HG02970 (cell line): ENCODE measurements at regions not wholly inside any gene's neighbourhood (a gene's known extent, or its start where the extent isn't known, plus 50 kb on each side); places are given as distances from the start of the nearest gene placed in this dataset.
"Not testable (repeated sequence)": the region's sequence is repeated elsewhere in the genome, so short reads cannot be mapped to it uniquely, and the experiment has no call there.

ENCODE experiments used
- ATAC-seq: cut with Tn5 transposase; IDR thresholded peaks from one replicate; pipeline ENCODE4 v1.9.1; 2021; ENCODE audit warnings: mild to moderate bottlenecking, moderate library complexity, moderate number of reproducible peaks; ENCODE audit not compliant: unreplicated experiment, low FRiP score

DNA sequence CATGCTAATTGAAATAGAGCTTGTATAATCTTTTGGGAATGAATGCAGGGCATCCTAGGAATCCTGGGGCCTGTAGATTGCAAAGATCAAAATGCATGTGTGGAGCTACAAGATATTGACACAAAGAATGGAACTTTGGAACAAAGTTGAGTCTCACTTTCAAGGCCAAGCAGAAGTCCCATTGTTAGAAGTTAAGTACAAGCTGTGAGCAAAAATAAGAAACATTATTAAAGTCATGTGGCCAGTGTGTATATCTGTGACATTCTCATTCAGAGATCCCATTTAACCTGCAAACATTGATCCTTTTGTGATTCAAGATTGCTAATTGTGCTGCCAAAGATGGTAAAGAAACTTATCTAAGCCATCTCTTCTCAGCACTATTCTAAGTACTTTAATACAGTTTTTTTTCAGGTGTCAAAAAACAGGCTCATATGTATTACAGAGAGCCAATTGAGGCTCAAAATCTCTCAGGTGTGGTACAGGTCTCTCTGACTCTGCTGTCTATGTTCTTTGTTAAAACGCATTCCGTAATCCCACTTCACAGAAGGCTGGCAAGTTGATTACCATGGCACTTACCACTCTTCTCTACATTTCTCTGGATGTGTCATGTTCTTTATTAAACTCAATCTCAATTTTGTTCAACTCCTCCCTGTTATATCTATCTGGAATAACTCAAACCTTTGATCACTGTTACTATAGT lies 704.4 kb upstream of the NEGR1 start:
- ATAC-seq, result no peak

DNA sequence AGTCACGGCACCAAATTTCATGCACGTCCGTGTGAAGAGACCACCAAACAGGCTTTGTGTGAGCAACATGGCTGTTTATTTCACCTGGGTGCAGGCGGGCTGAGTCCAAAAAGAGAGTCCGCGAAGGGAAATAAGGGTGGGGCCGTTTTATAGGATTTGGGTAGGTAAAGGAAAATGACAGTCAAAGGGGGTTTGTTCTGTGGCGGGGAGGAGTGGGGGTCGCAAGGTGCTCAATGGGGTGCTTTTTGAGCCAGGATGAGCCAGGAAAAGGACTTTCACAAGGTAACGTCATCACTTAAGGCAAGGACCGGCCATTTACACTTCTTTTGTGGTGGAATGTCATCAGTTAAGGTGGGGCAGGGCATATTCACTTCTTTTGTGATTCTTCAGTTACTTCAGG lies 702.7 kb upstream of the NEGR1 start:
- not testable (repeated sequence) for ATAC-seq

DNA sequence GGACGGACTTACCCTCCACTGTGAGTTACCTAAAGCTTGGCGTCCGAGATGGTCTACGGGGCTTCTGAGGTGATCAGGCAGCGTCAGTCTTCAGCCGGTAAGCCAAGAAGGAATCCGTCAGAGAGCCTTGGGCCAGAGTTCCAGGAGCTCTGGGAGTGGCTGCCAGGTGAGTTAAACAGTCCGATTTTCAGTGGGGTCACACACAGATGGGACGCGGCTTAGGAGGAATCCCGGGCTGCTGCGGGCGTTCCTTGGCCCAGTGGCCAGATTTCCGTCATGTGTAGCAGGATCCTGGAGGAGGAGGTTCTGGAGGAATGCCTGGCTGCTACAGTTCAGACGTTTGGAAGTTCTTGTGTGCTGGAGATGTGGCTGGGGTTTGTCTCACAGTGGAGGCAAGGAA lies 700.7 kb upstream of the NEGR1 start:
- ATAC-seq, result not testable (repeated sequence)

DNA sequence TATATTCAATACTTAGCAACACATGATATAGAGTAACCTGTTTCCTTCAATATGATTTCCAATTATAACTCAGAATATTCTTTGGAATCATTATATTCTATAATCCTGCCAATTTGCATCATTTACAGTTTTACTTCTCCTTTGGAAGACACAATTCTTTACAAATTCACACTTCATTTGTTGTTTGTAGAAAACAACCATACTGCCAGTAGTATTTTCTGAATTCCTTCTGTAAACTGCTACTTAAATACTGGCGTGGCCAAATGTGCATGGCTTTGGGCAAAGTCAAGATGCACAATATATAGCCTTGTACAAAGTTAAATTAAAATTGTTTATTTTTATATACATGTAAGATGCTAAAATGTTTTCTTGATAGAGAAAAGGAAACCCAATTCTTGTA lies 687.1 kb upstream of the NEGR1 start:
- no peak for ATAC-seq

DNA sequence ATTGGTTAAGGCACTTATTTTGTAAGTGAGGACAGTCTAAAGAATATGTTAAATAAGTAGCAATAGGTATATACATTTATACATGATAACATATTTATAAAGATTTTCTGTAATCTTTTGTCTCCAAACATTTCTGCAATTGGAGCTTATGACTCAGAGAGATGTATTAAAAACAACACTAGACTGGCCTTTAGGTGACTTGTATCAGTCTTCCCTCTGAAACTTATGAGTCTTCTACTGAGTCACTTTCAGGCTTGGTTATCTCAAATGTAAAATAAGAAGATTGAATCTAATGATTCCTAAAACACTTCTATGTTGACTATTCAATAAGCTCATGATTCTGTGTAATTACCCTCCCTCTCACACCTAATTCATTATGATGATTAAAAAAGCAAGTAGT lies 672.6 kb upstream of the NEGR1 start:
- no peak for ATAC-seq

DNA sequence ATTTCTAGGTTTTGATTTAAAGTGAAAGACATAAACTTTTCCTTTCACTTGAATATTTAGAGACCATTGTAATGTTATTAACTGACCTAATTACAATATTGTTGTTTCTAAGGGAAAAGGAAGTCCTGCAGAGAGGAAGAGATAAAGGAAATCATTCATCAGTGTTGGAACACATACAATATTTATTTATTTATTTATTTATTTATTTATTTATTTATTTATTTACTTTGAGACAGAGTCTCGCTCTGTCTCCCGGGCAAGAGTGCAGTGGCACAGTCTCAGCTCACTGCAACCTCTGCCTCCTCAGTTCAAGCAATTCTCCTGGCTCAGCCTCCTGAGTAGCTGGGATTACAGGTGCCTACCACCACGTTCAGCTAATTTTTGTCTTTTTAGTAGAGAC lies 668.6 kb upstream of the NEGR1 start:
- ATAC-seq, result not testable (repeated sequence)

DNA sequence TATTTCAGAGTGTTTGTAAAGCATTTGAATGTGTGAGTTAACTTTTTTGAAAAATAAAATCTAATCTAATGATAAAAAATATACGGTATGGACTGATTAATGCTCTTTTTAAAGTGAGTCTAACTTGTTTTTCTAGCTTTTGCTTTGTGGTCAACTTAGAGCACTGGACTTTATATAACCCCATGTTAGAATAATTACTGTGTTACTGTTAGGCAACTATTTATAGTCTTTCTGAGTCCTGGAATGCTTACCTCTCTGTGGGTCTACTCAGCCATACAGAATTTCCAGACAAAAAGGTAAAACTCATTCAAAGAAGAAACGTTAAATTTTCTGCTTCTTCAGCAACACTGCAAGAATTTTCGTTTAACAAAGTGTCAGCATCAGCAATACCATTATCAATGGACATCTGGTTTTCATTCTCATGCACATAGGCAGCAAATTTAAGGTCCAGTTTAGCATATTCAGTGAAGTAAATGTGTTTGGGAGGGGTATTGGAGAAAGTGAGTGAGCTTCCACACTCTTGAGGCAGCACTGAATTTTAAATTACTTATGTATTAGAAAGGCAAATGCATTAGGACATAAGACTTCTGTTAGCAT lies 664.7 kb upstream of the NEGR1 start:
- no peak for ATAC-seq

DNA sequence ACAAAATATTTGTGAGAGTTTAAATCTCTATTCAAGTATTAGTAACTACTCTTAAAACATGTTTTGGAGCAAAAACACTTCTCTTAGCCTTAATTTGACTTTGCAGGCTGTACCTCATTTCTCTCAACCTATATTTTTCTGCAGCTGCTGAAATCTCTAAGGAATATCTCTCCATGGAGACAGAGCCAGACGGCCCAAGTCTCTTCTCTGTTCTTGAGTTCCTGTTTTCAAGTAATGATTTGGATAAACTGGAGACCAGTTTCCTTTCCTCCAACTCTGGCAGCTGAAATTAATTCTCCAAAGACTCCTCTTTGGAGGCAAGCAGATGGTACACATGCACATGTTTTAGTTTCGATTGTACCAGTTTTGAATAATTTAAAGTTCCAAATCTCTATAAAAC lies 659.7 kb upstream of the NEGR1 start:
- ATAC-seq, result no peak

DNA sequence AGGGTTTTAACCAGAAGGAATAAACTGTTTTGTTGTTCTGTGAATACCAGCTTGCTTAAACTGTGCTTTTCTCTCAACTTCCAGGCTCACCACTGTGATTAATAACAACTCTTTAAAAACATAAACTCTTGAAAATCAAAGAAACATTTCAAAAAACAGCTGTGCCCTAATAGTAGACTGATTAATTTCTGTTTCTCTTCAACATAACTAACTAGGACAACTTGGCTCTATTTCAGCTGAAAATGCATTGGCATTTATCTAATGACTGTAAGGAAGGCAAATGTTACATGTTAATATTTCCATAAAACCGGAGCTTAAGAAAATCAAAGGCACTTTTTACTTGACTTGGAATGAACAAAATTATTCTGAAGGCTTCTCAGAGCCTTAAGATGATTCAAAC lies 656.1 kb upstream of the NEGR1 start:
- no peak for ATAC-seq

DNA sequence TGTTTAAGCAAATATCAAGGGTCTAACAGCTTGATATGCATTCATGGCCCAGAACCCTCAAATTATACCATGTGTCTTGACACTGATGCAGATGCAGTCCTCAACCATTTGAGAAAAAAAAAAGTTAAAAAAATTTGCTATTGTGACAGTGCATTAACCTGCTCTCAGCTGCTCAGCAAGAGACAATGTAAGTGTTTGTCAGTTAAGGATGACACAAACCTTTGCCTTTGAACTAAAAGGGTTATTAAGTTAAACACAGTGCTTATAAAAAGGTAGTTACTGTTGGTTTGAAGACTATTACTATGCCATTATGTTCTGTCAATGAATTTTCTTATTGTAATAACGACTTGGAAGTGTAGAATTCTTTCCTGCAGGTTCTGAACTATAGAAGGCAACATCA lies 655.6 kb upstream of the NEGR1 start:
- ATAC-seq, result no peak

DNA sequence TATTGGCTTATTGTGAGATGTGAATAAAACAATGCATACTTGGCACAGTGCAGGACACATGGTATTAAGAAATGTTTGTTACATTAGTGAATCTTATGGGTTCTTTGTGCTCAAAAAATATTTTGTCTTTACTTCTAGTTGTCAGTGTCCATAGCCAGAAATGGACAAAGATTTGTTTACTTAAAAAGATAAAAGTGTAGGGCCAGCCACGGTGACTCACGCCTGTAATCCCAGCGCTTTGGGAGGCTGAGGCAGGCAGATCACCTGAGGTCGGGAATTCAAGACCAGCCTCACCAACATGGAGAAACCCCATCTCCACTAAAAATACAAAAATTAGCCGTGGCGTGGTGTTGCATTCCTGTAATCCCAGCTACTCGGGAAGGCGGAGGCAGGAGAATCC lies 654.6 kb upstream of the NEGR1 start:
- no peak for ATAC-seq

DNA sequence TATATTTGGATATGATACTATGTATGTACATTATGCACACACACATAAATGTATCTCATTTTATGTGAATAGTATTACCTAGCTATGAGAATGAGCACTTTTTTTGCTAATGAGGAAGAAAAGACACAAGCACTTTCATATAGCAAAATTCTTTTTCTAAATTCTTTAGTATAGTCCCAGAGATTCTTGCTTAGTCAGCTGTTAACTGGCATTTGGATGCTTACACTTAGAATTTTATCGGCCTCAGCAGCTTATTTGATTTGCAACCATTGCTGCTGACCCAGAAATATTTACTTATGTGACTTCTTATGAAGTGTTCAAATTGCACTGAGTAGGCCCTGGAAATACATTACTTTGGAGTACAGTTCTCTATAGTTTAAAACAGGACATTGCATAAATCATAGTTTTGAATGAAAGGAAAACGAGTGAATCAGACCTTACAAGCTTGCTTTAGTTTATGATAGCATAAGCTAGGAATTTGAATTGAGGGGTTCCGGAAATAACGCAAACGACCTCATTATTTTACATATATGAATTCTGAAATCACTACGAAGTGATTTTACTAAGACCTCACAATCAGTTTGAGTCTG lies 653.9 kb upstream of the NEGR1 start:
- ATAC-seq, result no peak

DNA sequence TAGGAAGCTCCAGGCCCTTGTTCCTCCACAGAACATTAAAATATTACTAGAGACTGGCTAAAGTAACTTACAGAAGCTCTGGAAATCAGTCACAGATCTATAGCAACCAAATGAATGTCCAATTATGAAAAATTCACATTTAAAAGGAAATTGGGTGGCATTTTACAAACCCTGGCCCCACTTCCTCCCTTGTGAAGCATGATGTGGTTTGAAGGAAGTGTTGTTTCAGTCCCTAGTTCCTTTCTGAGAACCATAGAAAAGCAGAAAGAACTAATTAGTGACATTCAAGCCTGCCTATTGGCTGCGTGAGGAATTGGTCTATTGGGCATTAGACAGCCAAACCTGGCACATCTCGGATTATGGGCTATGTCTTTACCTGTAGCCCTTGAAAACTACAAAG lies 649.7 kb upstream of the NEGR1 start:
- no peak for ATAC-seq

DNA sequence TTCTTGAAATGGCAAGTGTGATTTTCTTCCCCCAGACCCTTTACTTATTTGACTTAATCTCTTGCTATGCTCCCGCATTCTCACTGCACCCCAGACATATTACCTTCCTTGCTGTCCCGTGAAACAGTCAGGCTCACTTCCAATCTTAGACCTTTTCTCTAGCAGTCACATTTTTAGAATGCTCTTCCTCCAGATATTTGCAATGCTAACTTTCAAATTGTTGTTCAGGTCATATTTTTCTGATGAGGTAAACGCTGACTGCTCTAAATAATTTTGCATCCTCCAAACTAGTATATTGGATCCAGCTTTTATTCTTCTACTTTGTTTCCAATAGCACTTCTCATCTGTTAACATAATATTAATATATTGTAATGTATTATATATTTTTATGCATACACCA lies 648.2 kb upstream of the NEGR1 start:
- no peak for ATAC-seq

DNA sequence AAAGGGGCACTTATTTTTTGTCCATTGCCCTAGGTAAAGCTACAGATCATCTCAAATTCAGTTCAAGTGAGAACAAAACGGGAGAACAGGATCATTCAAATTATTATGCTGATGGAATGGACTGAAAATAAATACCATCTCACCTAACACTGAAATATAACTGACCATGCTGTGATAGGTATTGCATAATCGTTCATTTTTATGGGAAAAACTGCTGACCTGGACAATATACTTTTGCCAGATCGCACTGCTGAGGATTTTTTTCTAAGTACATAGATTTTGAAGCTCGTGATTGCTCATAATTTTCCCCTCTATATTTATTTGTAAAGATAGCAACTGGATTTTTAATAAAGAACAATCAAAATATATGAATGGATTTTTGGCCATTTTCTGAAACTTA lies 636.6 kb upstream of the NEGR1 start:
- no peak for ATAC-seq

DNA sequence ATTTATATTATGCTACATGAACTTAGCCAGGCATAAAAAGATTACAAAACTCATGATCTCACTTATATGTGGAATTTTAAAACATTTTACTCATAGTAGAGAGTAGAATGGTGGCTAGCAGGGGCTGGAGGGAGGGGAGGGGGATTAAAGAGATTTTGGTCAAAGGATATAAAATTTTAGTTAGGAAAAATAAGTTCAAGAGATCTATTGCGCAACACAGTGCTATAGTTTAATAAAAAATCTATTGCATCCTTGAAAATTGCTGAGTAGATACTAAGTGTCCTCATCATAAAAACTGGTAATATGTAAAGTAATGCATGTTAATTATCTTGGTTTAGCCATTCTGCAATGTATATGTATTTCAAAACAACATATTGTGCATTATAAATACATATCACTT lies 635.6 kb upstream of the NEGR1 start:
- ATAC-seq, result no peak

DNA sequence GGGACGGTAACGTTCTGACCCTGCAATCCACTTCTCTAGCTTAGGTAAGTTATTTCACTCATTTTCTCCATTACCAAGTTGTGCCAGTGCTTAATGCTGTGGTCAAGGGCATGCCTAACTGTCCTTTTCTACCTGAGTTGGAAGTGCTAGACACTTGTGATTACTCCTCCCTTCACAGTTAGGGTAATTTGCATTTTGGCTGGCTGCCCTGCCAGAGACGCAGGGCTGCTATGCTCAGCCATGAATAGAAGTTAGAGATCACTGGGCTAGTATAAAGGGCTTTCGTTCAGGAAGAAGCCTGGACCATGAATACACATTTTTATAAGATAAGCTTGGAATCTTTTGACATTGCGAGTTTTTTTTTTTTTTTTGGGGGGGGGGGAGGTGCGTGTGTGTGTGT lies 633.2 kb upstream of the NEGR1 start:
- no peak for ATAC-seq

DNA sequence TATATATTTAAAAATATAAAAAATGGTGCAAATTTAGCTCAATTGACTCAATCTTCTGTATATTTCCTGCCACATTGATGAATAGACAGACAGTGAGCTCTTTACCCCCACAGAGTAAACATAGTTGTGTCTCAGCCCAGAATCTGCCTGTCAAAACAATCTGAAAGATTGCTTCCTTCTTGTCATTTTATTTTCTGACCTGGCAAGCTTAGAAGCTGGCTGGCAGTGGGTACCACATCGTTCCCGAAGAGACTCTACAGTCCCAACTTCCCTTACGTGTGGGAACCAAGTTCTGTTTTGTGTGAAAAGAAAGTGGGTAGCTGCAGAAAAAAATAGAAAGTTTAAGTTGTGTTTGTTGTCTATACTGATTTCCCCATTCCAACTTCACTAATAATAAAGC lies 629.3 kb upstream of the NEGR1 start:
- no peak for ATAC-seq

DNA sequence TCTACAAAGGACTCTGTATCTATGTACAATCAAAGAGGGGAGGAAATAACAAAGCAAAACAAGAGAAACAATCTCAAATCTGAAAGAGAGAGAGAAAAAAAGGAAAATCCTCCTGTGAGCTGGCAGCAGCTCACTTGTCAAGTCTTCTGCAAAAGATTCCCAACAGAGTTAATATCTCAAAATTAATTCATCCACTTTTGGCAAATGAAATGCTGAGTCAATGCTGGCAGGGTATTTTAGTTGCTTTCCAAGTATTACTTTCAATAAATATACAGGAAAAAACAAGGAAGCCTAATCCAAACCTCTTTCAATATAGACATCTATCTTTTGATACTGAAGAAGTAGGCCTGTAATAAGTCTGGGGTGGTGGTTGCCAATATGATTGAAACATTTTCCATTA lies 613.9 kb upstream of the NEGR1 start:
- no peak for ATAC-seq

DNA sequence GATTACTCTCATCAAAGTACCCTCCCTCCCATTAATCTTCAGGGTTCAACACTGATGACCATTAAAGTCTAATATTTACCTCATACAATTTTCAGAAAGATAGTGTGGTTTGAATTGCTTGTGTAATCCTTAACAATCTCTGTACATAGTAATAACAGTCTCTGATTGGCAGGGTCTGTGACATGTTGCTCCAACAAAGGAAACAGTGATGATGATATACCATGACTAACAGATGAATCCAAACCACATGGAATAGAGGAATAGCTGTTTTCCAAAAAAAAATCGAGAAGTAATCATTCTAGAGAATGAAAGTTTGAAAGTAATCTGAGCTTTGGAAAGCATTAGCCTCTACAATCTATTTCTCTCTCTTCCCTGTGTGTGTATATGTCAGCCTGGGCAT lies 610.1 kb upstream of the NEGR1 start:
- no peak for ATAC-seq

DNA sequence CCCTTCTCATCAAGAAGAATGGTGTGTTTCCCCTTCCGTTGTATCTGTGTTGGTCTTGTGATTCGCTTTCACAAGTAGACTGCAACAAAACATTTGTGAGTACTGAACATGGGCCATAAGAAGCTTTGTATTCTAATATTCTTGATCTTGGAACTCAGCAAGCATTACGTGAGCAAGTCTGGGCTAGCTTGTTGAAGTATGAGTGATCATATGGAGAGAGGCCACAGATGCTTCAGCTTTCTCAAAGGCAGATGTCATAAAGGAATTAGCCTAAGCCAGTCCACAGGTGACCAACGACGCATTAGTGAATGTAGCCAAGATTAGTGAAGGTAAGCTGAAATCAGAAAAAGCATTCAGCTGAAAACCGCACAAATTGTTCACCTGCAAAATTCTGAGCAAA lies 609.6 kb upstream of the NEGR1 start:
- no peak for ATAC-seq

DNA sequence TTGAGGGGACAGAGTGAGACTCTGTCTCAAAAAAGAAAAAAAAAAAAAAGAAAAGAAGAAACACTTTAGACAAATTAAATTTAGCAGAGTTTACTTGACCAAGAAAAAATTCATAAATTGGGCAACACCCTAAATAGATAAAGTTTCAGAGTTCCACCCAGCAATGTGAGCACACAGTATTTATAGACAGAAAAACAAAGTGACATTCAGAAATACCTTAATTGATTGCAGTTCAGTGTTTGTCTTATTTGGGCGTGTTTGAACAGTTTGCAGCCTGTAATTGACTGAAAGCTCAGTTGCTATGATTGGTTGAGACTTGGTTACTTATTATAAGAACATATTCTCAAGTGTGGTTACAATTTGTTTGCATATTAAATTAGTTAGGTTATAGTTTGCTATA lies 603.5 kb upstream of the NEGR1 start:
- no peak for ATAC-seq
